HepG2 (cell line): ENCODE measurements at regions not wholly inside any gene's neighbourhood (a gene's known extent, or its start where the extent isn't known, plus 50 kb on each side); places are given as distances from the start of the nearest gene placed in this dataset.

Experiments
- ATAC-seq: fragments of 200-7000 bp; cut with Tn5 transposase; 3 replicates; pipeline ENCODE4 v1.9.1; 2020; ENCODE audit warnings: mild to moderate bottlenecking, moderate library complexity
- BruUV-seq: library from RNA; stranded (reverse); fragments of 400-500 nt; replicated peaks from 2 replicates; lab custom pipeline; 2021; lab: Mats Ljungman, UMichigan
- CTCF ChIA-PET: fragments of 300-600 bp; formaldehyde crosslinking; extraction: SDS; loops from one replicate; lab custom pipeline; 2021; ENCODE audit warnings: low total read pairs, inconsistent platforms, low intra/inter-chr PET ratio; lab: Yijun Ruan, JAX
- POLR2A ChIA-PET: fragments of 350-600 bp; sonication (Branson Sonifier 250); formaldehyde crosslinking; loops from one replicate; lab custom pipeline; 2020; ENCODE audit warnings: antibody characterized with exemption, inconsistent platforms; lab: Yijun Ruan, JAX
- DNase-seq: peaks from one replicate; pipeline ENCODE4 v3.0.0-alpha.2; 2015; ENCODE audit warnings: low spot score
- FAIRE-seq: peaks from 3 replicates; lab custom pipeline; 2011; peaks lifted over from hg19 to GRCh38; lab: Jason Lieb, UNC
- H2AFZ ChIP-seq: one replicate; pipeline ENCODE4 v1.6.1; 2011; ENCODE audit warnings: low read length, inconsistent platforms
- H3K27ac ChIP-seq: fragments of 300-600 bp; 3 replicates; pipeline ENCODE4 v1.8.0; 2011; ENCODE audit warnings: mixed run types, mild to moderate bottlenecking, mixed read lengths, low read length, inconsistent platforms; ENCODE audit not compliant: insufficient read depth; ENCODE audit errors: extremely low read length
- H3K27me3 ChIP-seq, 2 experiments: fragments of 200-600 bp in 1 of 2; 2 replicates in 1 of 2; 3 replicates in 1 of 2; pipeline versions ENCODE4 v1.6.0 to v1.8.0; 2011; ENCODE audit warnings: low read length in 2 of 2, mild to moderate bottlenecking in 2 of 2, moderate library complexity in 2 of 2, inconsistent platforms in 1 of 2; ENCODE audit not compliant: insufficient read depth in 2 of 2, control insufficient read depth in 1 of 2
- H3K36me3 ChIP-seq, 2 experiments: fragments of 200-600 bp in 1 of 2; replicated peaks in 1 of 2; 2 replicates in 1 of 2; 3 replicates in 1 of 2; pipeline versions ENCODE4 v1.5.1 to v1.8.0; 2011; ENCODE audit warnings: low read length in 2 of 2, inconsistent platforms in 1 of 2; ENCODE audit not compliant: insufficient read depth in 2 of 2, control insufficient read depth in 1 of 2
- H3K4me1 ChIP-seq: 2 replicates; pipeline ENCODE4 v1.5.1; 2012; ENCODE audit warnings: low read length, inconsistent platforms; ENCODE audit not compliant: insufficient read depth
- H3K4me2 ChIP-seq: 2 replicates; pipeline ENCODE4 v1.6.0; 2011; ENCODE audit warnings: low read depth, low read length, inconsistent platforms
- H3K4me3 ChIP-seq, 3 experiments: fragments of 200-600 bp in 1 of 3; sonication (generic), shearing (Covaris generic) in 1 of 3; replicated peaks in 1 of 3; 2 replicates each; pipeline ENCODE4 v1.5.1; 2011 to 2016; ENCODE audit warnings: low read length in 3 of 3, inconsistent platforms in 2 of 3, low read depth in 2 of 3, mild to moderate bottlenecking in 2 of 3, control low read depth in 1 of 3, mixed read lengths in 1 of 3; ENCODE audit not compliant: insufficient read depth in 1 of 3
- H3K79me2 ChIP-seq: one replicate; pipeline ENCODE4 v1.6.1; 2011; ENCODE audit warnings: low read length, inconsistent platforms; ENCODE audit not compliant: insufficient read depth
- H3K9ac ChIP-seq: 2 replicates; pipeline ENCODE4 v1.6.0; 2011; ENCODE audit warnings: mild to moderate bottlenecking, low read depth, low read length, inconsistent platforms; ENCODE audit not compliant: insufficient read depth
- H3K9me3 ChIP-seq: 2 replicates; pipeline ENCODE4 v1.5.1; 2012; ENCODE audit warnings: mild to moderate bottlenecking, low read length
- H4K20me1 ChIP-seq: 2 replicates; pipeline ENCODE4 v1.6.0; 2011; ENCODE audit warnings: inconsistent platforms, mild to moderate bottlenecking, low read length, moderate library complexity; ENCODE audit not compliant: insufficient read depth
- EHMT2 ChIP-seq: fragments of 200-600 bp; sonication (generic); IDR thresholded peaks from 2 replicates; pipeline ENCODE4 v1.7.0; 2017; ENCODE audit warnings: antibody characterized with exemption, low read depth, low read length, borderline replicate concordance
- GTF3A ChIP-seq: sonication (generic); formaldehyde crosslinking; conservative IDR thresholded peaks from 2 replicates; pipeline ENCODE4 v1.4.0; 2020; ENCODE audit warnings: mild to moderate bottlenecking, missing genetic modification reagents
- HOXA3 ChIP-seq: sonication (generic); formaldehyde crosslinking; IDR thresholded peaks from 2 replicates; pipeline ENCODE4 v1.5.0; 2020; ENCODE audit warnings: missing genetic modification reagents
- JDP2 ChIP-seq: sonication (generic); formaldehyde crosslinking; IDR thresholded peaks from 2 replicates; pipeline ENCODE4 v1.8.1; 2022; ENCODE audit warnings: missing genetic modification reagents, borderline replicate concordance
- KAT7 ChIP-seq: IDR thresholded peaks from 2 replicates; pipeline ENCODE4 v1.6.1; 2018; ENCODE audit warnings: borderline replicate concordance, missing compliant biosample characterization
- MEIS2 ChIP-seq: sonication (generic); formaldehyde crosslinking; IDR thresholded peaks from 2 replicates; pipeline ENCODE4 v1.9.0; 2021; ENCODE audit warnings: mild to moderate bottlenecking, missing genetic modification reagents
- MIER2 ChIP-seq: IDR thresholded peaks from 2 replicates; pipeline ENCODE4 v1.6.1; 2016; ENCODE audit warnings: missing biosample characterization, missing genetic modification reagents
- NFE2L1 ChIP-seq: sonication (generic); formaldehyde crosslinking; IDR thresholded peaks from 2 replicates; pipeline ENCODE4 v1.4.0; 2020; ENCODE audit warnings: missing genetic modification reagents, mild to moderate bottlenecking, borderline replicate concordance
- NONO ChIP-seq, 2 experiments: fragments of 450-650 bp in 1 of 2; sonication (generic) in 1 of 2; formaldehyde crosslinking in 1 of 2; IDR thresholded peaks in 1 of 2; conservative IDR thresholded peaks in 1 of 2; 2 replicates each; pipeline versions ENCODE4 v1.6.1 to v1.8.0; 2017 to 2022; ENCODE audit warnings: mild to moderate bottlenecking in 1 of 2, missing genetic modification reagents in 1 of 2, moderate library complexity in 1 of 2
- RFXANK ChIP-seq: IDR thresholded peaks from 2 replicates; pipeline ENCODE4 v1.6.1; 2016
- ZBTB3 ChIP-seq: sonication (generic); formaldehyde crosslinking; IDR thresholded peaks from 2 replicates; pipeline ENCODE4 v1.4.0; 2020; ENCODE audit warnings: low read depth, mild to moderate bottlenecking, moderate library complexity, missing genetic modification reagents, borderline replicate concordance
- ZNF207 ChIP-seq: fragments of 450-650 bp; IDR thresholded peaks from 2 replicates; pipeline ENCODE4 v1.6.1; 2016; ENCODE audit warnings: antibody characterized with exemption, borderline replicate concordance
- ZNF263 ChIP-seq: sonication (generic); formaldehyde crosslinking; IDR thresholded peaks from 2 replicates; pipeline ENCODE4 v1.4.0; 2020; ENCODE audit warnings: missing genetic modification reagents
- ZNF33B ChIP-seq: sonication (generic); formaldehyde crosslinking; IDR thresholded peaks from 2 replicates; pipeline ENCODE4 v1.5.1; 2020; ENCODE audit warnings: mild to moderate bottlenecking, missing genetic modification reagents
- ZNF460 ChIP-seq: sonication (generic); formaldehyde crosslinking; IDR thresholded peaks from 2 replicates; pipeline ENCODE4 v1.5.1; 2020; ENCODE audit warnings: missing genetic modification reagents, mild to moderate bottlenecking, borderline replicate concordance
- ZNF839 ChIP-seq: sonication (generic); formaldehyde crosslinking; IDR thresholded peaks from 2 replicates; pipeline ENCODE4 v1.4.0; 2020; ENCODE audit warnings: missing genetic modification reagents, mild to moderate bottlenecking, borderline replicate concordance
- ZSCAN9 ChIP-seq: IDR thresholded peaks from 2 replicates; pipeline ENCODE4 v1.6.1; 2016; ENCODE audit warnings: borderline replicate concordance
- WGBS: methylation state at CpG from one replicate; pipeline ENCODE4 v1.1.6; 2017; ENCODE audit warnings: low lambda C conversion rate; 5-methylcytosine and 5-hydroxymethylcytosine counted together
- in situ Hi-C: cut with HindIII; loops from 2 replicates; pipeline ENCODE4 v1.10.0; 2017; ENCODE audit warnings: low pct_unique_long_range_greater_than_20kb; ENCODE audit not compliant: extremely low pct_ligation_motif_present
- intact Hi-C: fragments of 100-400 bp; cut with micrococcal nuclease; formaldehyde crosslinking; loops from one replicate; pipeline ENCODE4 v1.10.0; 2022; ENCODE audit not compliant: unreplicated experiment
- TF ChIP-seq, protein P1 (sequence below): sonication (generic); formaldehyde crosslinking; IDR thresholded peaks from 2 replicates; pipeline ENCODE4 v1.4.0; 2020; ENCODE audit warnings: mild to moderate bottlenecking, missing genetic modification reagents

DNA sequence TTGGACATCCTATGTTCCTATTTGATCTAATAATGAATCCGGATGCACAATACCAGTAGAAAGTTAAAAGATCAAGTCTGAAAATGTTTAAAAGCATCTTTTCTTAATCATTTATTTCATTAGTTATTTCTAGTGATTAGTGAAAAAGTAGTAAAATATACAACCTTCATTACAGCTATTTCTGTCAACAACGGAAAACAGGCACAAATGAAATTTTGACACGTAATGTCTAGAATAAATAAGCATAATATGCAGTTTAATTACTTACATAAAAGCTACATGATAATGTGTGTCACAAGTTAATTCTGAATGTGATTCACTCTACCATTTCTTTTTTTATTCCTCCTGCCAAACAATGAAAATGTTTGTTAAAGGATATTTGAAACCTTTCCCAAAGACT lies 216.1 kb downstream of the MYCN start:
- ATAC-seq = no peak
- H3K9ac ChIP-seq = no peak overlapping the region
- BruUV-seq = no TSS peak
- no peak overlapping the region for H2AFZ ChIP-seq
- no peak overlapping the region for H3K4me3 ChIP-seq
- FAIRE-seq = no peak
- H4K20me1 ChIP-seq = no peaks in the 10 kb centered on the region
- H3K4me2 ChIP-seq = no peak overlapping the region
- CTCF ChIA-PET = no interaction called here
- intact Hi-C loops = no loop called here
- no peak overlapping the region for H3K27ac ChIP-seq
- peaks cover 0 to 2% of the 10 kb centered on the region in 2 experiments; a peak in 1 of 5 replicates for H3K27me3 ChIP-seq
- H3K36me3 ChIP-seq = no peaks in the 10 kb centered on the region
- TF ChIP-seq GTF3A (CRISPR knock-in tag) = no peak
- TF ChIP-seq KAT7 = no peak
- TF ChIP-seq ZSCAN9 (CRISPR knock-in tag) = no peak
- TF ChIP-seq ZNF263 (CRISPR knock-in tag) = no peak
- no peak for TF ChIP-seq ZNF33B
- TF ChIP-seq, protein P1, sequence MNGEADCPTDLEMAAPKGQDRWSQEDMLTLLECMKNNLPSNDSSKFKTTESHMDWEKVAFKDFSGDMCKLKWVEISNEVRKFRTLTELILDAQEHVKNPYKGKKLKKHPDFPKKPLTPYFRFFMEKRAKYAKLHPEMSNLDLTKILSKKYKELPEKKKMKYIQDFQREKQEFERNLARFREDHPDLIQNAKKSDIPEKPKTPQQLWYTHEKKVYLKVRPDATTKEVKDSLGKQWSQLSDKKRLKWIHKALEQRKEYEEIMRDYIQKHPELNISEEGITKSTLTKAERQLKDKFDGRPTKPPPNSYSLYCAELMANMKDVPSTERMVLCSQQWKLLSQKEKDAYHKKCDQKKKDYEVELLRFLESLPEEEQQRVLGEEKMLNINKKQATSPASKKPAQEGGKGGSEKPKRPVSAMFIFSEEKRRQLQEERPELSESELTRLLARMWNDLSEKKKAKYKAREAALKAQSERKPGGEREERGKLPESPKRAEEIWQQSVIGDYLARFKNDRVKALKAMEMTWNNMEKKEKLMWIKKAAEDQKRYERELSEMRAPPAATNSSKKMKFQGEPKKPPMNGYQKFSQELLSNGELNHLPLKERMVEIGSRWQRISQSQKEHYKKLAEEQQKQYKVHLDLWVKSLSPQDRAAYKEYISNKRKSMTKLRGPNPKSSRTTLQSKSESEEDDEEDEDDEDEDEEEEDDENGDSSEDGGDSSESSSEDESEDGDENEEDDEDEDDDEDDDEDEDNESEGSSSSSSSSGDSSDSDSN (CRISPR knock-in tag) = no peak
- TF ChIP-seq ZBTB3 (CRISPR knock-in tag) = no peak
- no peak for TF ChIP-seq ZNF460
- TF ChIP-seq HOXA3 = no peak
- no peak for TF ChIP-seq ZNF839 (CRISPR knock-in tag)
- no peak for TF ChIP-seq MIER2 (CRISPR knock-in tag)
- TF ChIP-seq RFXANK (CRISPR knock-in tag) = no peak
- no peak for TF ChIP-seq EHMT2
- TF ChIP-seq MEIS2 (CRISPR knock-in tag) = no peak
- TF ChIP-seq ZNF207 = no peak
- no peak for TF ChIP-seq NFE2L1
- no peak for TF ChIP-seq JDP2 (CRISPR knock-in tag)
- no peak for TF ChIP-seq NONO (IDR thresholded peaks at IDR 0.05)
- TF ChIP-seq NONO (CRISPR knock-in tag; conservative IDR thresholded peaks at IDR 0.05) = no peak
- 40% methylated on average over 3 of the region's 3 CpGs for WGBS
- POLR2A ChIA-PET = no interaction called here
- in situ Hi-C loops = no loop called here
- no peak for DNase-seq
- H3K79me2 ChIP-seq = no peaks in the 10 kb centered on the region
- no peaks in the 10 kb centered on the region for H3K4me1 ChIP-seq
- no peaks in the 10 kb centered on the region for H3K9me3 ChIP-seq
